Spinal cord (tissue), 9 donors: ENCODE measurements at regions not wholly inside any gene's neighbourhood (a gene's known extent, or its start where the extent isn't known, plus 50 kb on each side); places are given as distances from the start of the nearest gene placed in this dataset.
A peak's percentile ranks its signal among the peaks of the same experiment; 100 is the strongest.

Source experiments
- DNase-seq, 6 donors: peaks; one replicate each; pipeline versions ENCODE4 v3.0.0 to v3.0.0-alpha.2; 2013 to 2015; ENCODE audit warnings: low spot score in 6 of 6, low read depth in 4 of 6
- H3K27ac ChIP-seq: one replicate; pipeline ENCODE4 v1.5.1; 2013; ENCODE audit warnings: low read depth, low read length, control low read depth
- H3K27me3 ChIP-seq: one replicate; pipeline ENCODE4 v1.6.1; 2013; ENCODE audit warnings: low read length; ENCODE audit not compliant: control insufficient read depth, insufficient read depth
- H3K36me3 ChIP-seq: one replicate; pipeline ENCODE4 v1.6.1; 2013; ENCODE audit warnings: low read length; ENCODE audit not compliant: control insufficient read depth, insufficient read depth
- H3K4me1 ChIP-seq: one replicate; pipeline ENCODE4 v1.6.1; 2013; ENCODE audit warnings: low read length; ENCODE audit not compliant: control insufficient read depth, insufficient read depth
- H3K4me3 ChIP-seq: one replicate; pipeline ENCODE4 v1.5.1; 2013; ENCODE audit warnings: low read depth, low read length, control low read depth
- H3K9me3 ChIP-seq: one replicate; pipeline ENCODE4 v1.6.1; 2013; ENCODE audit warnings: low read length; ENCODE audit not compliant: control insufficient read depth, insufficient read depth
- WGBS: methylation state at CpG from one replicate; pipeline ENCODE4 v1.1.5; 2013; ENCODE audit warnings: missing lambda C conversion rate; ENCODE audit not compliant: insufficient coverage; 5-methylcytosine and 5-hydroxymethylcytosine counted together
- donor health status: healthy.

- Histone ChIP-seq H3K27me3 (no peaks in the 10 kb centered on the region), H3K9me3 (peaks cover 4% of the 10 kb centered on the region), H3K4me1 (no peaks in the 10 kb centered on the region), H3K27ac (no peak overlapping the region), H3K36me3 (no peaks in the 10 kb centered on the region), H3K4me3 (no peak overlapping the region)
- peak in 1 of 6 donors; percentile 13 for DNase-seq
- no CpG with 5 or more reads among the region's 2 CpGs for WGBS
These were observed 188.1 kb downstream of the ADAM29 start for GRCh38 chr4:175106301-175106700.

DNA sequence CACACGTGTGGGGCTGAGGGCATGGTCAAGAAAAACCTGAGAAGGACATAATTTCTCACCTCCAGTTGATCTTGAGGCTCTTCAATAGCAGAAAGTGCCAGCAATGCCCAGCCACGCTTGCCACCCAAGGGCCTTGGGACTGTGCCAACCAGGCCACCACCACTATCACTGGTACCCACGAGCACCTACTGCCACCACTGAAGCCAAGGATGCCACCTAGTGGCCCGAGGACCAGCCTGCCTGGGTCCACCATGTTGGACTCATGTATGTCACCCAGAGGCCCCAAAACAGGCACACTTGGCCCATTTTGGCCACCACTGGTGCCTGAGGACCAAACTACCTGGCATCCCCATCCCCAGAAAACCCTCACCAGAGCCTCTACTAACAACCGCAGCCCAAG is 191.8 kb downstream of the ADAM29 start:
- DNase-seq, result no peak
- H3K4me1 ChIP-seq, result no peaks in the 10 kb centered on the region
- no peaks in the 10 kb centered on the region for H3K36me3 ChIP-seq
- no peak overlapping the region for H3K4me3 ChIP-seq
- H3K27me3 ChIP-seq, result no peaks in the 10 kb centered on the region
- 79% methylated on average over 4 of the region's 5 CpGs for WGBS
- H3K9me3 ChIP-seq, result peaks cover 4% of the 10 kb centered on the region
- no peak overlapping the region for H3K27ac ChIP-seq

- Histone ChIP-seq H3K36me3 (no peaks in the 10 kb centered on the region), H3K4me1 (no peaks in the 10 kb centered on the region), H3K27me3 (no peaks in the 10 kb centered on the region), H3K27ac (no peak overlapping the region), H3K9me3 (peaks cover 8% of the 10 kb centered on the region), H3K4me3 (no peak overlapping the region)
- WGBS, result 100% methylated on average over 1 of the region's 4 CpGs
- DNase-seq, result peak in 1 of 6 donors; percentile 2
These were observed 207.4 kb downstream of the ADAM29 start for GRCh38 chr4:175125410-175126068.

GRCh38 chr4:175127314-175127713 is 209.2 kb downstream of the ADAM29 start:
- no peaks in the 10 kb centered on the region for H3K27me3 ChIP-seq
- no CpG with 5 or more reads among the region's 2 CpGs for WGBS
- H3K4me1 ChIP-seq, result no peaks in the 10 kb centered on the region
- no peak overlapping the region for H3K27ac ChIP-seq
- no peaks in the 10 kb centered on the region for H3K9me3 ChIP-seq
- DNase-seq, result no peak
- no peak overlapping the region for H3K4me3 ChIP-seq
- H3K36me3 ChIP-seq, result no peaks in the 10 kb centered on the region

GRCh38 chr4:175129797-175130196 is 211.6 kb downstream of the ADAM29 start:
- no peaks in the 10 kb centered on the region for H3K27me3 ChIP-seq
- H3K9me3 ChIP-seq, result no peaks in the 10 kb centered on the region
- DNase-seq, result peak in 1 of 6 donors; percentile 1
- H3K4me3 ChIP-seq, result no peak overlapping the region
- H3K36me3 ChIP-seq, result no peaks in the 10 kb centered on the region
- no peaks in the 10 kb centered on the region for H3K4me1 ChIP-seq
- no peak overlapping the region for H3K27ac ChIP-seq
- WGBS, result no CpG with 5 or more reads among the region's 4 CpGs

DNA sequence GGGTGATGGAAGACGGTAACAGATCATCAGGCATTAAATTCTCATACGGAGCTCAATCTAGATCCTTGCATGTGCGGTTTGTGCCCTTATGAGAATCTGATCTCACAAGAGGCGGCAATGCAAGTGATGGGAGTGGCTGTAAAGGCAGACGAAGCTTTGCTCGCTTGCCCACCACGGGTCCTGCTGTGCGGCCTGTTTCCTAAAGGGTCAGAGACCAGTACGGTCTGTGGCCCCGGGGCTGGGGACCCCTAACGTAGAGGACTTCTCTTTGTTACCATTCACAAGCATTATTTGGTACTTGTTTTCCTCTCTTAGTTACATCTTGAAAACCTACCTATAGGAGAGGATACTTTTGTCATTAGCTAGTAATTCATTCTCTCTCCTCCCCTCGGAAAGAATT is 221.0 kb downstream of the ADAM29 start:
- no peaks in the 10 kb centered on the region for H3K9me3 ChIP-seq
- no peak for DNase-seq
- no peaks in the 10 kb centered on the region for H3K27me3 ChIP-seq
- no peaks in the 10 kb centered on the region for H3K36me3 ChIP-seq
- H3K4me3 ChIP-seq, result no peak overlapping the region
- H3K4me1 ChIP-seq, result no peaks in the 10 kb centered on the region
- WGBS, result 84% methylated on average over 8 of the region's 12 CpGs
- no peak overlapping the region for H3K27ac ChIP-seq

- H3K27me3 ChIP-seq, result no peaks in the 10 kb centered on the region
- DNase-seq, result no peak
- no peaks in the 10 kb centered on the region for H3K9me3 ChIP-seq
- H3K4me3 ChIP-seq, result no peak overlapping the region
- H3K27ac ChIP-seq, result no peak overlapping the region
- no peaks in the 10 kb centered on the region for H3K4me1 ChIP-seq
- no peaks in the 10 kb centered on the region for H3K36me3 ChIP-seq
These were observed 225.0 kb downstream of the ADAM29 start for GRCh38 chr4:175143116-175143515.

- no peak for DNase-seq
- 95% methylated on average over 14 of the region's 14 CpGs for WGBS
These were observed 228.6 kb downstream of the ADAM29 start for GRCh38 chr4:175146799-175147198.

GRCh38 chr4:175147233-175147632 is 229.1 kb downstream of the ADAM29 start:
- Histone ChIP-seq H3K4me1 (no peaks in the 10 kb centered on the region), H3K27me3 (no peaks in the 10 kb centered on the region), H3K4me3 (no peak overlapping the region), H3K9me3 (no peaks in the 10 kb centered on the region), H3K36me3 (no peaks in the 10 kb centered on the region), H3K27ac (no peak overlapping the region)
- DNase-seq, result no peak
- 95% methylated on average over 8 of the region's 12 CpGs for WGBS

More at GRCh38 chr4:175146799-175147198, 228.6 kb downstream of the ADAM29 start:
- Histone ChIP-seq H3K4me3 (no peak overlapping the region), H3K4me1 (no peaks in the 10 kb centered on the region), H3K27ac (no peak overlapping the region), H3K36me3 (no peaks in the 10 kb centered on the region), H3K9me3 (no peaks in the 10 kb centered on the region), H3K27me3 (no peaks in the 10 kb centered on the region)

- Histone ChIP-seq H3K27me3 (no peaks in the 10 kb centered on the region), H3K4me3 (no peak overlapping the region), H3K36me3 (no peaks in the 10 kb centered on the region), H3K9me3 (no peaks in the 10 kb centered on the region), H3K27ac (no peak overlapping the region), H3K4me1 (no peaks in the 10 kb centered on the region)
- WGBS, result 100% methylated on average over 2 of the region's 2 CpGs
- peak in 1 of 6 donors; percentile 15 for DNase-seq
These were observed 247.9 kb downstream of the ADAM29 start for GRCh38 chr4:175166020-175166419.
